H1 (cell line): ENCODE measurements at regions not wholly inside any gene's neighbourhood (a gene's known extent, or its start where the extent isn't known, plus 50 kb on each side); places are given as distances from the start of the nearest gene placed in this dataset.

ENCODE experiments used
- CTCF ChIA-PET: fragments of 300-600 bp; sonication (Branson Sonifier 250); formaldehyde crosslinking; loops from one replicate; lab custom pipeline; 2021; ENCODE audit not compliant: partially characterized antibody; lab: Charles Lee
- POLR2A ChIA-PET: fragments of 300-600 bp; sonication (Branson Sonifier 250); formaldehyde crosslinking; loops from one replicate; lab custom pipeline; 2021; ENCODE audit warnings: inconsistent platforms; ENCODE audit not compliant: partially characterized antibody; lab: Charles Lee
- DNase-seq, 2 experiments: peaks; one replicate each; pipeline versions ENCODE4 v3.0.0 to v3.0.0-alpha.2; 2010 to 2022; ENCODE audit warnings: low spot score in 2 of 2, low read depth in 1 of 2, mixed read lengths in 1 of 2
- FAIRE-seq: peaks from 2 replicates; lab custom pipeline; 2011; peaks lifted over from hg19 to GRCh38; lab: Jason Lieb, UNC
- H2AFZ ChIP-seq: 2 replicates; pipeline ENCODE4 v1.8.1; 2012; ENCODE audit warnings: low read length, inconsistent platforms
- H2AK5ac ChIP-seq: 2 replicates; pipeline ENCODE4 v1.6.1; 2013; ENCODE audit warnings: low read depth, low read length
- H2BK120ac ChIP-seq: replicated peaks from 2 replicates; pipeline ENCODE3; 2013; ENCODE audit warnings: low read depth, low read length, inconsistent platforms
- H2BK12ac ChIP-seq: 2 replicates; pipeline ENCODE4 v1.6.1; 2013; ENCODE audit warnings: low read depth, low read length
- H2BK15ac ChIP-seq: 2 replicates; pipeline ENCODE4 v1.6.1; 2013; ENCODE audit warnings: low read length
- H2BK20ac ChIP-seq: 2 replicates; pipeline ENCODE4 v1.6.1; 2013; ENCODE audit warnings: low read length
- H2BK5ac ChIP-seq: 2 replicates; pipeline ENCODE4 v1.6.1; 2013; ENCODE audit warnings: low read depth, low read length
- H3K14ac ChIP-seq: 2 replicates; pipeline ENCODE4 v1.6.1; 2013; ENCODE audit warnings: inconsistent platforms; ENCODE audit not compliant: insufficient read length
- H3K18ac ChIP-seq: 2 replicates; pipeline ENCODE4 v1.6.1; 2013; ENCODE audit warnings: low read length; ENCODE audit errors: extremely low read depth
- H3K23ac ChIP-seq: 2 replicates; pipeline ENCODE4 v1.6.1; 2013; ENCODE audit warnings: inconsistent platforms; ENCODE audit not compliant: insufficient read length
- H3K23me2 ChIP-seq: 2 replicates; pipeline ENCODE4 v1.6.1; 2013; ENCODE audit warnings: low read depth, low read length
- H3K27ac ChIP-seq: 2 replicates; pipeline ENCODE4 v1.6.1; 2011; ENCODE audit warnings: low read depth, low read length, inconsistent platforms
- H3K27me3 ChIP-seq, 4 experiments: replicated peaks in 1 of 4; 1 replicate in 1 of 4; 2 replicates in 3 of 4; pipeline versions ENCODE4 v1.6.1 to v1.8.1; 2011 to 2013; ENCODE audit warnings: low read length in 3 of 4, mild to moderate bottlenecking in 3 of 4, inconsistent platforms in 2 of 4, mixed read lengths in 2 of 4, moderate library complexity in 1 of 4; ENCODE audit not compliant: control insufficient read depth in 3 of 4, insufficient read depth in 3 of 4; ENCODE audit errors: extremely low read depth in 1 of 4
- H3K36me3 ChIP-seq, 4 experiments: 2 replicates each; pipeline versions ENCODE4 v1.6.1 to v1.8.1; 2011 to 2013; ENCODE audit warnings: mild to moderate bottlenecking in 4 of 4, low read length in 3 of 4, moderate library complexity in 2 of 4, control low read depth in 1 of 4, inconsistent platforms in 1 of 4; ENCODE audit not compliant: insufficient read depth in 4 of 4, control insufficient read depth in 2 of 4
- H3K4ac ChIP-seq: replicated peaks from 2 replicates; pipeline ENCODE3; 2013; ENCODE audit warnings: low read length, low read depth, mixed read lengths, inconsistent platforms; ENCODE audit not compliant: insufficient read length
- H3K4me1 ChIP-seq, 4 experiments: replicated peaks in 1 of 4; 1 replicate in 1 of 4; 2 replicates in 3 of 4; pipeline versions ENCODE4 v1.6.1 to v1.8.1; 2011 to 2013; ENCODE audit warnings: low read length in 3 of 4, inconsistent platforms in 2 of 4, mixed read lengths in 1 of 4; ENCODE audit not compliant: insufficient read depth in 4 of 4, control insufficient read depth in 3 of 4
- H3K4me2 ChIP-seq, 2 experiments: 2 replicates each; pipeline versions ENCODE4 v1.6.1 to v1.8.1; 2011 to 2013; ENCODE audit warnings: low read depth in 2 of 2, low read length in 2 of 2, control low read depth in 1 of 2, inconsistent platforms in 1 of 2, mild to moderate bottlenecking in 1 of 2; ENCODE audit not compliant: insufficient read depth in 1 of 2
- H3K4me3 ChIP-seq, 4 experiments: fragments of 200-600, 300-600 bp in 1 of 4; sonication (generic), shearing (Covaris generic), sonication (Bioruptor Twin) in 1 of 4; 2 replicates each; pipeline versions ENCODE4 v1.5.1 to v1.8.1; 2011 to 2016; ENCODE audit warnings: low read length in 4 of 4, low read depth in 3 of 4, control low read depth in 2 of 4, inconsistent platforms in 2 of 4, mild to moderate bottlenecking in 2 of 4, mixed read lengths in 1 of 4, moderate library complexity in 1 of 4; ENCODE audit not compliant: insufficient read depth in 2 of 4; ENCODE audit errors: extremely low read depth in 1 of 4
- H3K56ac ChIP-seq: replicated peaks from 2 replicates; pipeline ENCODE3; 2013; ENCODE audit warnings: low read depth, mild to moderate bottlenecking, mixed read lengths, low read length, inconsistent platforms; ENCODE audit not compliant: insufficient read length
- H3K79me1 ChIP-seq: 2 replicates; pipeline ENCODE4 v1.6.1; 2013; ENCODE audit warnings: low read depth, low read length, control low read depth
- H3K79me2 ChIP-seq, 2 experiments: 2 replicates each; pipeline versions ENCODE4 v1.6.1 to v1.8.1; 2012 to 2013; ENCODE audit warnings: low read length in 2 of 2, mild to moderate bottlenecking in 2 of 2, inconsistent platforms in 1 of 2; ENCODE audit not compliant: insufficient read depth in 2 of 2, control insufficient read depth in 1 of 2
- H3K9ac ChIP-seq, 4 experiments: replicated peaks in 1 of 4; 1 replicate in 1 of 4; 2 replicates in 3 of 4; pipeline versions ENCODE4 v1.6.1 to v1.8.1; 2011 to 2013; ENCODE audit warnings: low read depth in 3 of 4, low read length in 3 of 4, control low read depth in 2 of 4, mild to moderate bottlenecking in 2 of 4, moderate library complexity in 2 of 4, inconsistent platforms in 1 of 4; ENCODE audit errors: extremely low read depth in 1 of 4
- H3K9me3 ChIP-seq, 2 experiments: 2 replicates each; pipeline versions ENCODE4 v1.6.1 to v1.8.1; 2012 to 2013; ENCODE audit warnings: mild to moderate bottlenecking in 2 of 2, moderate library complexity in 2 of 2, control low read depth in 1 of 2, inconsistent platforms in 1 of 2, low read depth in 1 of 2, low read length in 1 of 2, mixed read lengths in 1 of 2; ENCODE audit not compliant: insufficient read depth in 2 of 2
- H4K20me1 ChIP-seq, 2 experiments: replicated peaks in 1 of 2; 2 replicates each; pipeline versions ENCODE3 to v1.8.1; 2011 to 2013; ENCODE audit warnings: inconsistent platforms in 2 of 2, low read length in 2 of 2, mild to moderate bottlenecking in 1 of 2; ENCODE audit not compliant: insufficient read depth in 2 of 2, control insufficient read depth in 1 of 2
- H4K5ac ChIP-seq: 2 replicates; pipeline ENCODE4 v1.6.1; 2013; ENCODE audit warnings: low read length, low read depth, mixed read lengths, inconsistent platforms; ENCODE audit not compliant: insufficient read length
- H4K8ac ChIP-seq: 2 replicates; pipeline ENCODE4 v1.8.0; 2013; ENCODE audit warnings: mild to moderate bottlenecking, moderate library complexity, low read length, inconsistent platforms; ENCODE audit not compliant: insufficient read depth; ENCODE audit errors: extremely low read depth
- H4K91ac ChIP-seq: replicated peaks from 2 replicates; pipeline ENCODE3; 2013; ENCODE audit warnings: low read length, mixed read lengths, inconsistent platforms; ENCODE audit not compliant: insufficient read length
- BCL11A ChIP-seq, 2 experiments: IDR thresholded peaks; one replicate each; pipeline ENCODE4 v1.6.1; 2011; ENCODE audit warnings: low read depth in 2 of 2, low read length in 2 of 2, mild to moderate bottlenecking in 2 of 2
- CHD1 ChIP-seq: IDR thresholded peaks from 2 replicates; pipeline ENCODE4 v1.6.1; 2012; ENCODE audit warnings: low read depth, low read length, improper control_type of control experiment
- CHD2 ChIP-seq: IDR thresholded peaks from 2 replicates; pipeline ENCODE4 v1.6.1; 2012; ENCODE audit warnings: low read length, improper control_type of control experiment
- GTF2F1 ChIP-seq: IDR thresholded peaks from 2 replicates; pipeline ENCODE4 v1.6.1; 2012; ENCODE audit warnings: low read depth, low read length, improper control_type of control experiment, borderline replicate concordance
- JUN ChIP-seq: IDR thresholded peaks from 2 replicates; pipeline ENCODE4 v1.6.1; 2011; ENCODE audit warnings: low read depth, mild to moderate bottlenecking, improper control_type of control experiment, low read length
- POLR2A ChIP-seq, 2 experiments: IDR thresholded peaks; 1 replicate in 1 of 2; 2 replicates in 1 of 2; pipeline ENCODE4 v1.6.1; 2011; ENCODE audit warnings: low read depth in 2 of 2, low read length in 2 of 2, mild to moderate bottlenecking in 2 of 2; ENCODE audit errors: control extremely low read depth in 1 of 2
- RAD21 ChIP-seq, 2 experiments: IDR thresholded peaks in 1 of 2; conservative IDR thresholded peaks in 1 of 2; 2 replicates each; pipeline ENCODE4 v1.6.1; 2011; ENCODE audit warnings: low read depth in 2 of 2, low read length in 2 of 2, improper control_type of control experiment in 1 of 2, inconsistent platforms in 1 of 2, mild to moderate bottlenecking in 1 of 2, moderate library complexity in 1 of 2
- RBBP5 ChIP-seq: IDR thresholded peaks from 2 replicates; pipeline ENCODE4 v1.7.1; 2012; ENCODE audit warnings: low read depth, mild to moderate bottlenecking, inconsistent platforms, low read length, moderate library complexity, borderline replicate concordance
- SIX5 ChIP-seq: IDR thresholded peaks from 2 replicates; pipeline ENCODE4 v1.6.1; 2011; ENCODE audit warnings: mild to moderate bottlenecking, low read depth, low read length
- WGBS, 2 experiments: shearing (Covaris generic) in 1 of 2; methylation state at CpG; one replicate each; pipeline versions ENCODE4 v1.1.6 to v1.1.7; 2013 to 2015; ENCODE audit warnings: low lambda C conversion rate in 2 of 2, mixed read lengths in 2 of 2, inconsistent platforms in 1 of 2, low coverage in 1 of 2, missing lambda C conversion rate in 1 of 2; ENCODE audit not compliant: insufficient replicate concordance in 2 of 2, insufficient coverage in 1 of 2, insufficient read length in 1 of 2; ENCODE audit errors: extremely low coverage in 1 of 2, missing lambda C conversion rate in 1 of 2; 5-methylcytosine and 5-hydroxymethylcytosine counted together
- TF ChIP-seq, protein P1 (sequence below): IDR thresholded peaks from 2 replicates; pipeline ENCODE4 v1.6.1; 2011; ENCODE audit warnings: low read length, improper control_type of control experiment
- TF ChIP-seq, protein P2 (sequence below): IDR thresholded peaks from 2 replicates; pipeline ENCODE4 v1.6.1; 2012; ENCODE audit warnings: low read length, inconsistent platforms

DNA sequence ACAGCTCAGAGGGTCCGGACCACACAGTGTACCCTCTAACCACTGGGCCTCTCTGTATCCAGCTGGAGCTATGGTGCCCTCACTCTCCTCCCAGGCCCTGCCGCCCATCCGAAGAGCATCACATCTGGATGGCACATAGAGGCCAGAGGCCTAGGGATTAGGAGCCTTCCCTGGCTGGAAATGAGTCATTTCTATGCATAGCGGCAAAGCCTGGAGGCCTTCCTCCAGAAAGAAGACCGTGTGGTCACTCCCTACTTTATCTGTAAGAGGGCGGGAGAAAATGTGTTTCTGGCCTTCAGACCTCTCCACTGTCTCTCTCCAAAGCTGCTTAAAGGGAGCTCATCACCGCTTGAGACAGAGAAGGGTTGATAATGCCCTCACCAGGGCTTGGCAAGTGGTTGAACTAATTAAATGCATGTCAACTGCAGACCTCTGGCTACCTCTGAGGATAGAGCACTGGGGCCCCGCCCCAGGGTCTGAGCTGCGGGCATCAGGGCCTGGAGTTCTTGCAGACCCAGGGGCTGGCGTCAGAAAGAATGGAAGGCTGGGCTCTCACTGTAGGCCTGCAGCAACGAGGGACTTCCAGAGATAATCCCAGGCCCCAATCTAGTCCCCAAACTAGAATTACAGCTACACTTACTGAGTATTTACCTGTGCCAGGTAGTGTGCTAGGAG, 122.2 kb downstream of the IRX5 start:
- H3K4me3 ChIP-seq: no peak overlapping the region
- no peak overlapping the region for H3K4me2 ChIP-seq
- H2BK15ac ChIP-seq: no peak overlapping the region
- H3K9ac ChIP-seq: no peak overlapping the region
- no peak overlapping the region for H4K91ac ChIP-seq
- 85% methylated on average over 11 of the region's 11 CpGs; no CpG with 5 or more reads in 1 of the 2 experiments for WGBS, 2 experiments
- no peak overlapping the region for H2BK5ac ChIP-seq
- CTCF ChIA-PET: interaction anchor here (0.6 to 14.3 kb wide), 9 partner anchors 10 to 439 kb away, joined by 3 to 145 read pairs (median 3); partner anchors contain the start of gene IRX6
- no peak overlapping the region for H3K18ac ChIP-seq
- no peak overlapping the region for H3K56ac ChIP-seq
- H4K8ac ChIP-seq: no peak overlapping the region
- no peaks in the 10 kb centered on the region for H3K79me2 ChIP-seq
- no peak overlapping the region for H2BK20ac ChIP-seq
- no peak overlapping the region for H2BK120ac ChIP-seq
- no peak overlapping the region for H3K23ac ChIP-seq
- peaks cover 7% of the 10 kb centered on the region for H3K23me2 ChIP-seq
- H3K27me3 ChIP-seq: peaks cover 12 to 25% (median 20%) of the 10 kb centered on the region in 4 experiments
- peaks cover 0 to 7% (median 3%) of the 10 kb centered on the region in 4 experiments; a peak in 5 of 7 replicates for H3K4me1 ChIP-seq
- no peak overlapping the region for H3K27ac ChIP-seq
- H3K14ac ChIP-seq: no peak overlapping the region
- H3K4ac ChIP-seq: no peak overlapping the region
- DNase-seq: no peak
- no peak overlapping the region for H2AFZ ChIP-seq
- no peak overlapping the region for H4K5ac ChIP-seq
- no peaks in the 10 kb centered on the region for H3K36me3 ChIP-seq
- no peaks in the 10 kb centered on the region; a peak in 1 of 4 replicates for H3K9me3 ChIP-seq
- H4K20me1 ChIP-seq: peaks cover 0 to 4% of the 10 kb centered on the region in 2 experiments
- POLR2A ChIA-PET: no interaction called here
- no peak overlapping the region for H2AK5ac ChIP-seq
- FAIRE-seq: no peak
- H3K79me1 ChIP-seq: no peaks in the 10 kb centered on the region
- no peak overlapping the region for H2BK12ac ChIP-seq
- TF ChIP-seq, protein P1, sequence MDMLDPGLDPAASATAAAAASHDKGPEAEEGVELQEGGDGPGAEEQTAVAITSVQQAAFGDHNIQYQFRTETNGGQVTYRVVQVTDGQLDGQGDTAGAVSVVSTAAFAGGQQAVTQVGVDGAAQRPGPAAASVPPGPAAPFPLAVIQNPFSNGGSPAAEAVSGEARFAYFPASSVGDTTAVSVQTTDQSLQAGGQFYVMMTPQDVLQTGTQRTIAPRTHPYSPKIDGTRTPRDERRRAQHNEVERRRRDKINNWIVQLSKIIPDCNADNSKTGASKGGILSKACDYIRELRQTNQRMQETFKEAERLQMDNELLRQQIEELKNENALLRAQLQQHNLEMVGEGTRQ: no peak
- TF ChIP-seq CHD1: no peak
- no peak for TF ChIP-seq CHD2
- no peak for TF ChIP-seq RAD21 (IDR thresholded peaks at IDR 0.05 in 1 of 2, conservative IDR thresholded peaks at IDR 0.05 in 1 of 2; ENCODE audit: low read depth in 2 of 2, low read length in 2 of 2)
- no peak for TF ChIP-seq GTF2F1
- no peak for TF ChIP-seq POLR2A (IDR thresholded peaks at IDR 0.05; ENCODE audit: control extremely low read depth in 1 of 2, low read depth in 2 of 2, low read length in 2 of 2)
- TF ChIP-seq JUN: no peak
- no peak for TF ChIP-seq RBBP5
- TF ChIP-seq, protein P2, sequence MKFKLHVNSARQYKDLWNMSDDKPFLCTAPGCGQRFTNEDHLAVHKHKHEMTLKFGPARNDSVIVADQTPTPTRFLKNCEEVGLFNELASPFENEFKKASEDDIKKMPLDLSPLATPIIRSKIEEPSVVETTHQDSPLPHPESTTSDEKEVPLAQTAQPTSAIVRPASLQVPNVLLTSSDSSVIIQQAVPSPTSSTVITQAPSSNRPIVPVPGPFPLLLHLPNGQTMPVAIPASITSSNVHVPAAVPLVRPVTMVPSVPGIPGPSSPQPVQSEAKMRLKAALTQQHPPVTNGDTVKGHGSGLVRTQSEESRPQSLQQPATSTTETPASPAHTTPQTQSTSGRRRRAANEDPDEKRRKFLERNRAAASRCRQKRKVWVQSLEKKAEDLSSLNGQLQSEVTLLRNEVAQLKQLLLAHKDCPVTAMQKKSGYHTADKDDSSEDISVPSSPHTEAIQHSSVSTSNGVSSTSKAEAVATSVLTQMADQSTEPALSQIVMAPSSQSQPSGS: no peak
- no peak for TF ChIP-seq SIX5
- TF ChIP-seq BCL11A (IDR thresholded peaks at IDR 0.05; ENCODE audit: low read depth in 2 of 2, low read length in 2 of 2): no peak
